Spleen (tissue), 11 donors: ENCODE measurements at regions not wholly inside any gene's neighbourhood (a gene's known extent, or its start where the extent isn't known, plus 50 kb on each side); places are given as distances from the start of the nearest gene placed in this dataset.

ENCODE experiments used
- DNase-seq: peaks from one replicate; pipeline ENCODE4 v3.0.0-alpha.2; 2020
- H3K27ac ChIP-seq, 8 donors: fragments of 200-600 bp; sonication (generic) in 7 of 8; 1 replicate in 4 of 8; 2 replicates in 4 of 8; pipeline versions ENCODE4 v1.5.0 to v1.8.0; 2016 to 2021; ENCODE audit warnings: inconsistent platforms in 4 of 8, mild to moderate bottlenecking in 4 of 8, moderate library complexity in 1 of 8
- H3K27me3 ChIP-seq, 7 donors: fragments of 200-600 bp; sonication (generic) in 6 of 7; replicated peaks in 1 of 7; 1 replicate in 4 of 7; 2 replicates in 3 of 7; pipeline versions ENCODE4 v1.5.0 to v1.8.0; 2016 to 2021; ENCODE audit warnings: inconsistent platforms in 3 of 7, mild to moderate bottlenecking in 1 of 7
- H3K36me3 ChIP-seq, 6 donors: fragments of 200-600 bp; sonication (generic) in 5 of 6; 1 replicate in 4 of 6; 2 replicates in 2 of 6; pipeline versions ENCODE4 v1.5.0 to v1.8.0; 2016 to 2021; ENCODE audit warnings: inconsistent platforms in 2 of 6
- H3K4me1 ChIP-seq, 6 donors: fragments of 200-600 bp; sonication (generic) in 5 of 6; 1 replicate in 3 of 6; 2 replicates in 3 of 6; pipeline versions ENCODE4 v1.5.0 to v1.8.0; 2016 to 2021; ENCODE audit warnings: inconsistent platforms in 3 of 6
- H3K4me3 ChIP-seq, 8 donors: fragments of 200-600 bp; sonication (generic) in 7 of 8; 1 replicate in 4 of 8; 2 replicates in 4 of 8; pipeline versions ENCODE4 v1.5.0 to v1.8.0; 2016 to 2021; ENCODE audit warnings: inconsistent platforms in 4 of 8, mild to moderate bottlenecking in 4 of 8, moderate library complexity in 2 of 8
- H3K9me3 ChIP-seq, 8 donors: fragments of 200-600 bp; sonication (generic) in 7 of 8; 1 replicate in 4 of 8; 2 replicates in 4 of 8; pipeline versions ENCODE4 v1.5.0 to v1.8.0; 2016 to 2021; ENCODE audit warnings: inconsistent platforms in 4 of 8
- POLR2A ChIP-seq, 3 donors: fragments of 450-650 bp; IDR thresholded peaks; one replicate each; pipeline ENCODE4 v1.5.1; 2017; ENCODE audit warnings: antibody characterized with exemption in 3 of 3, mild to moderate bottlenecking in 1 of 3
- POLR2AphosphoS5 ChIP-seq, 3 donors: sonication (generic); formaldehyde crosslinking; IDR thresholded peaks; one replicate each; pipeline ENCODE4 v1.5.1; 2017; ENCODE audit warnings: antibody characterized with exemption in 3 of 3
- WGBS, 5 donors: extraction: QIAGEN DNeasy Blood & Tissue Kit in 3 of 5; methylation state at CpG; one replicate each; pipeline versions ENCODE4 v1.1.5 to v1.1.7; 2013 to 2018; 5-methylcytosine and 5-hydroxymethylcytosine counted together
- intact Hi-C: fragments of 100-400 bp; cut with DNase I; formaldehyde crosslinking; loops from one replicate; pipeline ENCODE4 v1.15.0; 2023; ENCODE audit warnings: low total_unique reads
- TF ChIP-seq, protein P1 (sequence below), 11 experiments: fragments of 200-600 bp in 7 of 11; fragments of 450-650 bp in 4 of 11; sonication (generic) in 4 of 11; IDR thresholded peaks in 8 of 11; conservative IDR thresholded peaks in 3 of 11; 1 replicate in 7 of 11; 2 replicates in 4 of 11; pipeline versions ENCODE4 v1.4.0 to v1.8.0; 2016 to 2021; ENCODE audit warnings: antibody characterized with exemption in 11 of 11, inconsistent platforms in 4 of 11, mild to moderate bottlenecking in 1 of 11
- donor health status: healthy with polysubstance abuse.
- donor health status: DM: no; HTN: no; CAD: no; lungs with moderate emphysema.
- donor health status: DM: no; HTN: no; CAD: no.
- donor health status: Bipolar disorder and iron deficiency.
- donor health status: healthy.
- donor health status: DM: no; HTN: no; CAD: no.
- donor health status: DM: yes; HTN: yes; CAD: no.

DNA sequence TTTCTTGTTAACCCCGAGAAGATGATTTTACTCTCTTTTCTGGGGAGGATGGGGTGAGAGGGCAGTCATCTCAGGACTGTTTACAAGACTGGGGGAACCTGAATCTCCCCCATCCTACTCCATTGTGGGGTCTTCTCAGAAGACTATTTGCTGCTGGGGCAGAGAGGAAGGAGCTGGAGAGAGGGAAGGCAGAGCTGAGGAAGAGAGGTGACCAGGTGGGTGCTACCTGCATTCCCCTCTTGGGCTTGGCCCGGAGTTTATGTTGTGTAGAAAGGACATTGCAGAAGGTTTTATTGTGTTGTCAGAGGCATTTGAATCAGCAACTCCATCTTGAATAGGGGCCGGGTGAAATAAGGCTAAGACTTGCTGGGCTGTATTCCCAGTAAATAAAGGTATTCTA, 247.1 kb upstream of the GALNT17 start:
- Histone ChIP-seq H3K27me3 (no peaks in the 10 kb centered on the region), H3K4me3 (no peak overlapping the region), H3K36me3 (no peaks in the 10 kb centered on the region), H3K4me1 (no peaks in the 10 kb centered on the region), H3K27ac (no peak overlapping the region), H3K9me3 (peaks cover 0 to 56% (median 16%) of the 10 kb centered on the region in 8 donors)
- DNase-seq, result no peak
- 72 to 84% (median 81%) methylated on average over 3 of the region's 3 CpGs for WGBS, 5 donors
- no peak for TF ChIP-seq POLR2A (IDR thresholded peaks at IDR 0.05)
- no peak for TF ChIP-seq POLR2AphosphoS5 (IDR thresholded peaks at IDR 0.05)
- TF ChIP-seq, protein P1, sequence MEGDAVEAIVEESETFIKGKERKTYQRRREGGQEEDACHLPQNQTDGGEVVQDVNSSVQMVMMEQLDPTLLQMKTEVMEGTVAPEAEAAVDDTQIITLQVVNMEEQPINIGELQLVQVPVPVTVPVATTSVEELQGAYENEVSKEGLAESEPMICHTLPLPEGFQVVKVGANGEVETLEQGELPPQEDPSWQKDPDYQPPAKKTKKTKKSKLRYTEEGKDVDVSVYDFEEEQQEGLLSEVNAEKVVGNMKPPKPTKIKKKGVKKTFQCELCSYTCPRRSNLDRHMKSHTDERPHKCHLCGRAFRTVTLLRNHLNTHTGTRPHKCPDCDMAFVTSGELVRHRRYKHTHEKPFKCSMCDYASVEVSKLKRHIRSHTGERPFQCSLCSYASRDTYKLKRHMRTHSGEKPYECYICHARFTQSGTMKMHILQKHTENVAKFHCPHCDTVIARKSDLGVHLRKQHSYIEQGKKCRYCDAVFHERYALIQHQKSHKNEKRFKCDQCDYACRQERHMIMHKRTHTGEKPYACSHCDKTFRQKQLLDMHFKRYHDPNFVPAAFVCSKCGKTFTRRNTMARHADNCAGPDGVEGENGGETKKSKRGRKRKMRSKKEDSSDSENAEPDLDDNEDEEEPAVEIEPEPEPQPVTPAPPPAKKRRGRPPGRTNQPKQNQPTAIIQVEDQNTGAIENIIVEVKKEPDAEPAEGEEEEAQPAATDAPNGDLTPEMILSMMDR (IDR thresholded peaks at IDR 0.05 in 8 of 11, conservative IDR thresholded peaks at IDR 0.05 in 3 of 11), result no peak
- intact Hi-C loops, result no loop called here

DNA sequence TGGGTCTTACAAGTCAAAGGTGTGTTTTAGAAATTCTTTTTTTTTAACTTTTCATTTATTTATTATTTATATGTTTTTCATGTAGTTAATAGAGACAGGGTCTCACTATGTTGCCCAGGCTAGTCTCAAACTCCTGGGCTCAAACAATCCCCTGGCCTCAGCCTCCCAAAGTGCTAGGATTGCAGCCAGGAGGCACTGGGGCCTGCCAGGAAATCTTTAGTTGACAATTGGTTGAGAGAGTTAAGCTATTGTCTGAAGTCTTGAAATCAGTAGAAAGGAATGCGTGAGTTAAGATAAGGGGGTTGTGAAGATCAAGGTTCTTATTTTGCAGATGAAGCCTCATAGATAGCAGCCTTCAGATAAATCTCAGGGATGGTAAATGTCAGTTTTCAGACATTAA, 245.4 kb upstream of the GALNT17 start:
- Histone ChIP-seq H3K27ac (no peak overlapping the region), H3K36me3 (no peaks in the 10 kb centered on the region), H3K4me3 (no peak overlapping the region), H3K9me3 (peaks cover 0 to 74% (median 33%) of the 10 kb centered on the region in 8 donors), H3K27me3 (no peaks in the 10 kb centered on the region), H3K4me1 (no peaks in the 10 kb centered on the region)
- no peak for DNase-seq
- WGBS, 5 donors, result 45 to 67% (median 58%) methylated on average over 1 of the region's 1 CpG
- intact Hi-C loops, result no loop called here
- TF ChIP-seq POLR2AphosphoS5 (IDR thresholded peaks at IDR 0.05), result no peak
- TF ChIP-seq, protein P1 (IDR thresholded peaks at IDR 0.05 in 8 of 11, conservative IDR thresholded peaks at IDR 0.05 in 3 of 11), result no peak
- TF ChIP-seq POLR2A (IDR thresholded peaks at IDR 0.05), result no peak

DNA sequence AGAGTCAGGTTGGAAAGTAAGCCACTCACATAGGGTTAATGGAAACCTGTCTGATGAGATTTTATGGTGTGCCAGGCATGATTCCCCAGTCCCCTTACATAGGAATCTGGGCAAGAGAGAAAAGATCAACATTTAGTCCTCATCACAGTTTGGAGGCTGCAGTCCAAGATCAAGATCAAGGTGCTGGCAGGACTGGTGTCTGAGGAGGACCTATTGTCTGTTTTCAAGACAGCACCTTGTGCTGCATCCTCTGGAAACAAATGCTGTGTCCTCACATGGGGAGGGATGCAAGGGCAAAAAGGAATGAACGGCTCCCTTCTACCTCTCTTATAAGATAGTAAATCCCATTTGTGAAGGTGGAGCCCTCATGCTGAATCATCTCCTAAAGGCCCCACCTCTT, 244.8 kb upstream of the GALNT17 start:
- Histone ChIP-seq H3K27me3 (no peaks in the 10 kb centered on the region), H3K4me1 (no peaks in the 10 kb centered on the region), H3K36me3 (no peaks in the 10 kb centered on the region), H3K4me3 (no peak overlapping the region), H3K27ac (no peak overlapping the region), H3K9me3 (peaks cover 0 to 75% (median 36%) of the 10 kb centered on the region in 8 donors)
- no peak for DNase-seq
- WGBS, 5 donors, result 53 to 78% (median 65%) methylated on average over 1 of the region's 1 CpG
- TF ChIP-seq, protein P1 (IDR thresholded peaks at IDR 0.05 in 8 of 11, conservative IDR thresholded peaks at IDR 0.05 in 3 of 11), result no peak
- TF ChIP-seq POLR2A (IDR thresholded peaks at IDR 0.05) (no peak), POLR2AphosphoS5 (IDR thresholded peaks at IDR 0.05) (no peak)
- intact Hi-C loops, result no loop called here

DNA sequence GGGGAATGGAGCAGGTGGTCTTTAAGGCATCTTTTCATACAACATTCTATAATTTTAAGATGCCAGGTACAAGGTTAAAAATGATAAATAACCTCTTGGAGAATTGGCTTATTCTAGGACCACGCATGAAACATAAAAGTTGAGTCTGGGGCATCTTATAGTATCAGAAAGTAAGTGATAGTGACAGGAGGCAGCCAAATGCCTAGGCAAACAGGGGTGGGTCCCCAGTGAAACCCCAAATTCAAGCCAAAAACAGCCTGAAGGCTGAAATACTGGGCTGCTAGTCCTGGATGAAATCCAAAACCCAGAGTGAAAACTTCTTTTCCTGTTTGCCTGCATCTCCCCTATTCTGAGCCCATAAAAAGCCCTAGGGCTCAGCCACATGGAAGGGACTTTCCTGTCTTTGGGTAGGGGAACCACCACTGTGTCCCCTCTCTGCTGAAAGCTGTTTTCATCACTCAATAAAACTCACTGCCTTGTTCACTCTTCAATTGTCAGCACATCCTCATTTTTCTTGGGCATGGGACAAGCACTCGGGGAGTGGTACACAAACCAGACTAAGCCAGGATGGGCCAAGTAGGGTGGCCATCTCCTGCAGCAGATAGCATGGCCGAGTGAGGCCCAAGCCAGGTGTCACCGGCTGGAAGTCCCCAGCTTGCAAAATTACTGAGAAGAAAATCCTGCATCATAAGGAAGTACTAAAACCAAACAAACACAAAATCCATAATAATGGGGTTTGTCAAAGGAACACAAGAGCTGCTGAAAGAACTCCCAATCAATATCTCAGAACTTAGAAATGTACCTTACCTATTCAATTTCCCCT, 241.6 kb upstream of the GALNT17 start:
- TF ChIP-seq, protein P1 (IDR thresholded peaks at IDR 0.05 in 8 of 11, conservative IDR thresholded peaks at IDR 0.05 in 3 of 11), result no peak
- TF ChIP-seq POLR2A (IDR thresholded peaks at IDR 0.05) (no peak), POLR2AphosphoS5 (IDR thresholded peaks at IDR 0.05) (no peak)
- no peak for DNase-seq
- no peak overlapping the region for H3K4me3 ChIP-seq
- intact Hi-C loops, result no loop called here
- peaks cover 0 to 62% (median 35%) of the 10 kb centered on the region in 8 donors for H3K9me3 ChIP-seq
- no peaks in the 10 kb centered on the region for H3K27me3 ChIP-seq
- no peaks in the 10 kb centered on the region for H3K4me1 ChIP-seq
- H3K27ac ChIP-seq, result no peak overlapping the region
- no peaks in the 10 kb centered on the region for H3K36me3 ChIP-seq
- 69 to 88% (median 77%) methylated on average over 4 of the region's 4 CpGs for WGBS, 5 donors
